ENCODE measurements at regions not wholly inside any gene's neighbourhood (a gene's known extent, or its start where the extent isn't known, plus 50 kb on each side); places are given as distances from the start of the nearest gene placed in this dataset.
"Not testable (repeated sequence)": the region's sequence is repeated elsewhere in the genome, so short reads cannot be mapped to it uniquely, and the experiment has no call there.

GRCh38 chr6:149127212-149127611 is 190.3 kb upstream of the TAB2 start:
- no peak for DNase-seq

GRCh38 chr6:149128489-149129145 is 188.9 kb upstream of the TAB2 start:
- no peak for DNase-seq

- DNase-seq = no peak
Measured at GRCh38 chr6:149129371-149130077, 188.0 kb upstream of the TAB2 start.

- DNase-seq = no peak
Measured at GRCh38 chr6:149130090-149130489, 187.4 kb upstream of the TAB2 start.

- no peak for DNase-seq
Measured at GRCh38 chr6:149130508-149130907, 187.0 kb upstream of the TAB2 start.

- no peak for DNase-seq
Measured at GRCh38 chr6:149131891-149132290, 185.6 kb upstream of the TAB2 start.

- no peak for DNase-seq
Measured at GRCh38 chr6:149132336-149132735, 185.2 kb upstream of the TAB2 start.

GRCh38 chr6:149134511-149134933 is 183.0 kb upstream of the TAB2 start:
- DNase-seq = no peak

GRCh38 chr6:149135809-149136208 is 181.7 kb upstream of the TAB2 start:
- no peak for DNase-seq

GRCh38 chr6:149136273-149136912 is 181.1 kb upstream of the TAB2 start:
- DNase-seq = no peak

- no peak for DNase-seq
Measured at GRCh38 chr6:149136913-149137286, 180.6 kb upstream of the TAB2 start.

- no peak for DNase-seq
Measured at GRCh38 chr6:149137594-149137993, 179.9 kb upstream of the TAB2 start.

- no peak for DNase-seq
Measured at GRCh38 chr6:149138089-149138488, 179.4 kb upstream of the TAB2 start.

GRCh38 chr6:149138699-149139294 is 178.7 kb upstream of the TAB2 start:
- no peak for DNase-seq

- no peak for DNase-seq
Measured at GRCh38 chr6:149139782-149140136, 177.8 kb upstream of the TAB2 start.

GRCh38 chr6:149140137-149140909 is 177.2 kb upstream of the TAB2 start:
- DNase-seq = no peak

GRCh38 chr6:149140910-149141290 is 176.6 kb upstream of the TAB2 start:
- no peak for DNase-seq

GRCh38 chr6:149142924-149143429 is 174.5 kb upstream of the TAB2 start:
- DNase-seq = no peak

GRCh38 chr6:149145800-149146199 is 171.7 kb upstream of the TAB2 start:
- DNase-seq = not testable (repeated sequence)

GRCh38 chr6:149147195-149147594 is 170.3 kb upstream of the TAB2 start:
- no peak for DNase-seq

- DNase-seq = no peak
Measured at GRCh38 chr6:149147938-149148718, 169.4 kb upstream of the TAB2 start.

GRCh38 chr6:149149653-149150052 is 167.9 kb upstream of the TAB2 start:
- DNase-seq = no peak
